ENCODE measurements at regions not wholly inside any gene's neighbourhood (a gene's known extent, or its start where the extent isn't known, plus 50 kb on each side); places are given as distances from the start of the nearest gene placed in this dataset.
A peak's percentile ranks its signal among the peaks of the same experiment; 100 is the strongest.

GRCh38 chr12:47385653-47386052 is 305.9 kb upstream of the AMIGO2 start:
- no peak overlapping the region for H4K5ac ChIP-seq (ENCODE audit: low read depth, low read length)
- H3K23ac ChIP-seq (ENCODE audit: low read depth, low read length) = no peak overlapping the region
- BruUV-seq (replicated peaks) = no TSS peak
- H2AFZ ChIP-seq (replicated peaks; ENCODE audit: low read length, poor library complexity) = no peak overlapping the region
- H3K27ac ChIP-seq (ENCODE audit: insufficient read depth, low read length) = no peak overlapping the region
- no peak overlapping the region for H3K4me2 ChIP-seq (ENCODE audit: low read depth, low read length)
- H3K27me3 ChIP-seq (ENCODE audit: control insufficient read depth, insufficient read depth, low read length) = no peaks in the 10 kb centered on the region
- CTCF ChIA-PET = no interaction called here
- POLR2A ChIA-PET (ENCODE audit: unreplicated experiment) = no interaction called here
- dilution Hi-C loops (cut with HindIII; ENCODE audit: low sequenced_read_pairs, unreplicated experiment) = no loop called here
- in situ Hi-C loops (cut with MboI; ENCODE audit: low sequenced_read_pairs) = no loop called here
- H3K14ac ChIP-seq (replicated peaks; ENCODE audit: low read depth, low read length) = no peak overlapping the region
- H3K18ac ChIP-seq (ENCODE audit: low read depth, low read length) = no peak overlapping the region
- ATAC-seq (ENCODE audit: low read depth) (no peak), DNase-seq (no peak)
- no peaks in the 10 kb centered on the region for H3K79me1 ChIP-seq (ENCODE audit: low read depth in 1 of 2, low read length in 2 of 2)
- H2BK15ac ChIP-seq (ENCODE audit: low read depth, low read length) = no peak overlapping the region
- H2BK5ac ChIP-seq (ENCODE audit: low read depth, low read length, poor library complexity, severe bottlenecking) = no peak overlapping the region
- H2AK9ac ChIP-seq (replicated peaks; ENCODE audit: low read depth, low read length, poor library complexity) = no peak overlapping the region
- peaks cover 2% of the 10 kb centered on the region; the same call in 1 of the 2 replicates for H3K4me1 ChIP-seq (ENCODE audit: control insufficient read depth, insufficient read depth, low read length)
- no peaks in the 10 kb centered on the region for H3K9me1 ChIP-seq (ENCODE audit: insufficient read depth, low read length)
- H4K91ac ChIP-seq (ENCODE audit: insufficient read depth, low read depth, low read length) = no peak overlapping the region
- TF ChIP-seq MXI1 (IDR thresholded peaks at IDR 0.05; ENCODE audit: borderline replicate concordance, low read depth, low read length) (no peak), FOS (IDR thresholded peaks at IDR 0.05; ENCODE audit: low read depth, low read length) (no peak), SMC3 (IDR thresholded peaks at IDR 0.05; ENCODE audit: low read depth, low read length) (no peak), RCOR1 (IDR thresholded peaks at IDR 0.05; ENCODE audit: insufficient replicate concordance, low read length) (no peak), POLR2A (IDR thresholded peaks at IDR 0.05; ENCODE audit: low read depth, low read length) (no peak), USF2 (IDR thresholded peaks at IDR 0.05; ENCODE audit: low read depth, low read length) (no peak), MAZ (IDR thresholded peaks at IDR 0.05; ENCODE audit: borderline replicate concordance, low read depth, low read length) (no peak), MAFK (IDR thresholded peaks at IDR 0.05; ENCODE audit: low read depth, low read length) (no peak)
- TF ChIP-seq, protein P1, sequence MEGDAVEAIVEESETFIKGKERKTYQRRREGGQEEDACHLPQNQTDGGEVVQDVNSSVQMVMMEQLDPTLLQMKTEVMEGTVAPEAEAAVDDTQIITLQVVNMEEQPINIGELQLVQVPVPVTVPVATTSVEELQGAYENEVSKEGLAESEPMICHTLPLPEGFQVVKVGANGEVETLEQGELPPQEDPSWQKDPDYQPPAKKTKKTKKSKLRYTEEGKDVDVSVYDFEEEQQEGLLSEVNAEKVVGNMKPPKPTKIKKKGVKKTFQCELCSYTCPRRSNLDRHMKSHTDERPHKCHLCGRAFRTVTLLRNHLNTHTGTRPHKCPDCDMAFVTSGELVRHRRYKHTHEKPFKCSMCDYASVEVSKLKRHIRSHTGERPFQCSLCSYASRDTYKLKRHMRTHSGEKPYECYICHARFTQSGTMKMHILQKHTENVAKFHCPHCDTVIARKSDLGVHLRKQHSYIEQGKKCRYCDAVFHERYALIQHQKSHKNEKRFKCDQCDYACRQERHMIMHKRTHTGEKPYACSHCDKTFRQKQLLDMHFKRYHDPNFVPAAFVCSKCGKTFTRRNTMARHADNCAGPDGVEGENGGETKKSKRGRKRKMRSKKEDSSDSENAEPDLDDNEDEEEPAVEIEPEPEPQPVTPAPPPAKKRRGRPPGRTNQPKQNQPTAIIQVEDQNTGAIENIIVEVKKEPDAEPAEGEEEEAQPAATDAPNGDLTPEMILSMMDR (conservative IDR thresholded peaks at IDR 0.05; ENCODE audit: low read depth, low read length) = no peak
- TF ChIP-seq, protein P2, sequence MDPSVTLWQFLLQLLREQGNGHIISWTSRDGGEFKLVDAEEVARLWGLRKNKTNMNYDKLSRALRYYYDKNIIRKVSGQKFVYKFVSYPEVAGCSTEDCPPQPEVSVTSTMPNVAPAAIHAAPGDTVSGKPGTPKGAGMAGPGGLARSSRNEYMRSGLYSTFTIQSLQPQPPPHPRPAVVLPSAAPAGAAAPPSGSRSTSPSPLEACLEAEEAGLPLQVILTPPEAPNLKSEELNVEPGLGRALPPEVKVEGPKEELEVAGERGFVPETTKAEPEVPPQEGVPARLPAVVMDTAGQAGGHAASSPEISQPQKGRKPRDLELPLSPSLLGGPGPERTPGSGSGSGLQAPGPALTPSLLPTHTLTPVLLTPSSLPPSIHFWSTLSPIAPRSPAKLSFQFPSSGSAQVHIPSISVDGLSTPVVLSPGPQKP (IDR thresholded peaks at IDR 0.05; ENCODE audit: borderline replicate concordance, low read depth, low read length) = no peak
- H2BK120ac ChIP-seq (ENCODE audit: low read depth, low read length) = no peak overlapping the region
- no peaks in the 10 kb centered on the region for H4K20me1 ChIP-seq (ENCODE audit: insufficient read depth, low read length)
- 0 out of 2 replicates have a peak overlapping the region, but pooled peaks have one; percentile 4 for H2AK5ac ChIP-seq (ENCODE audit: low read depth, low read length)
- H3K4me3 ChIP-seq (ENCODE audit: insufficient read depth, low read depth, low read length) = no peak overlapping the region
- H3K9ac ChIP-seq (ENCODE audit: low read depth, low read length) = no peak overlapping the region
- H4K8ac ChIP-seq (ENCODE audit: low read depth in 2 of 2, low read length in 2 of 2) = no peak overlapping the region
- H3K56ac ChIP-seq (ENCODE audit: extremely low read depth, insufficient read depth, low read length) = no peak overlapping the region
- intact Hi-C loops (cut with micrococcal nuclease) = no loop called here
- H3K9me3 ChIP-seq (ENCODE audit: control insufficient read depth, insufficient read depth, low read length) = no peaks in the 10 kb centered on the region
- H3K36me3 ChIP-seq (ENCODE audit: control insufficient read depth, insufficient read depth, low read length) = no peaks in the 10 kb centered on the region
- no CpG with 5 or more reads among the region's 5 CpGs for WGBS, 2 experiments (ENCODE audit: extremely low coverage in 2 of 2, insufficient read length in 1 of 2)
- H2BK20ac ChIP-seq (ENCODE audit: low read depth, low read length) = no peak overlapping the region
- H3K4ac ChIP-seq (ENCODE audit: low read depth, low read length) = no peak overlapping the region
